HG03469 (cell line): ENCODE measurements at regions not wholly inside any gene's neighbourhood (a gene's known extent, or its start where the extent isn't known, plus 50 kb on each side); places are given as distances from the start of the nearest gene placed in this dataset.
"Not testable (repeated sequence)": the region's sequence is repeated elsewhere in the genome, so short reads cannot be mapped to it uniquely, and the experiment has no call there.

ENCODE experiments used
- ATAC-seq: cut with Tn5 transposase; IDR thresholded peaks from one replicate; pipeline ENCODE4 v1.9.1; 2021; ENCODE audit warnings: mild to moderate bottlenecking, moderate library complexity, moderate number of reproducible peaks; ENCODE audit not compliant: unreplicated experiment

DNA sequence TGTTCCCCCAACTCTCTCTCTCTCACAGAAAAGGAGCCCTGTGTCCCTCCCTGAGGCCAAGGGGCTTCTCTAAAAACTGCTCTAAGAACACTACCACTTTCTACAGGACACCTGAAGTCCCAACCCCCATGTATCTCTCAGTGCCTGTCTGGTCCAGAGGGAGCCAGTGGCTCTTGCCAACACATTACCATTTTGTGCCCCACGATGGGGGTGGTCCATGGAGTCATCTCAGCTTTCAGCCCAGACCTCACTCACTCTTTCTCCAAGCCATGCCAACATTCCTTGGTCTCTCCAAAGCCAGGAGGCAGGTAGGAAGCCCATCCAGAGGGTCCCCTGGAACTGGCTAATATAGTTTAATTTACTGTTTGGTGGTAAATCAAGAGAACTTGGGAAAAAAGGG lies 962.1 kb upstream of the DEFB115 start:
- ATAC-seq = not testable (repeated sequence)

DNA sequence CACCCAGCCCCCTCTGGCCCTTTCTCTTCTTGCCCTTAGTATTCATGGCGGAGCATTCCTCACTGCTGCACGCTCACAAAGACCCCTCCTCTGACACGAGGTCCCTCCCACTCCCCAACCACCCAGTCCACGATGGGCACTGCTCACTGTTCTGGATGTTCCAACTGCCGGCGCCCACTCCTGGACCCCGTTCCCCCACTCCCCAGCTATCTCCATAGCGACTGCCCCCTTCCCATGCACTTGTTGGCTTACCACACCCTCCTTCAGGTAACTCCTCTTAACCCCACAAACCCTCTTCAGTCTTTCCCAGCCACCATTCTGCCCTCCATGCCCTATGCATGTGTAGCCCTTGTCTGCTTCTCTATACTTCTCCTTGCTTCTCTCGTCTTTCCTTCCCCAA lies 961.5 kb upstream of the DEFB115 start:
- not testable (repeated sequence) for ATAC-seq

DNA sequence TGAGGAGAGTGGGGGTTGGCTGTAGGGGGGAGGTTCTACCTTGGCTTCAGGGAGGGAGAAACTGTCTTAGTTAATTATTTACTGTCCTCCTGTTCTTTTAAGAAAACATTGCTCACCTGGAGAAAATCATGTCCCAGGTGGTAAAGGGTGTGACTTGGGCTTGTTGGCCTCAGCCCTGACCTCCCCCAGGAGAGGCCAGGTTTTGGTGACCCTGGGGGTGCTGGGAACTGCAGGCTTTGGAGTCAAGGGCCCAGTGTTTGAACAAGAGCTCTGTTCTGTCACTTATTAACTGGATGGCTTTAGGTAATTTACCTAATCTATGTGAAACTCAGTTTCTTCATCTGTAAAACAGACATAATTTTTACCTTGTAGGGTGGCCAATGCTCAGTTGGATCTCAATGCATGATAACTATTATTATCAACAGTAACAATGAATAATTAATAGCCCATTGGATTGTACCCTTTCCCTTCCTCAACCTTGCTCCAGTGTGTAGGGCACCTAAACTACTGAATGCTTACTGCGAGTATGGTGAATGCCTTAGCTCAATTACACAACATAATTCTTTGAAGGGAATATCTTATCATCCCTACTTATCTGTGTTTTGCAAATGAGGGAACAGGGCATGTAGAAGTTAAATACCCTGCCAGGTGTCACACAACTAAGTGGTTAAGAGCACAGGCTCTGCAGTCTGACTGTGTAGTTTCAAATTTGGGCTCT lies 959.4 kb upstream of the DEFB115 start:
- not testable (repeated sequence) for ATAC-seq

DNA sequence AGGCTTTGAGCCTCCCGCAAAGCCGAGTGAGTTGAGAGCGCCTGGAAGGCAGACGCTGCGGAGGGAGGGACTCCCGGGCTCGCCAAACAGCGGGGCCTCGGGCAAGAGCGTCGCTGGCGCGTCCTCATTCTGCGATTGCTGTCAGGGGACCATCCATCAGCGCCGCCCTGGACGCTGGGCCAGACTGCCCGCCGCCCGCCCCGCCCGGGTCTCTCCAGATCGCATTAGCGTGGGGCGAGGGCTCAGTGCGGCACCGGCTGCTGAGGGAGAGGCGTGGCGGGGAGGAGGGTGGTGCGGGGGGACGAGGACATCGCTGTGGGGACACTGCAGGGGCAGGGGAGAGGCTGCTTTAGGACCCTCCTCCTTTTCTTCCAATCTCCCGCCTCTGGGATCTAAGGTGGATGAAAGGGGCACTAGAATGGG lies 957.2 kb upstream of the DEFB115 start:
- not testable (repeated sequence) for ATAC-seq

DNA sequence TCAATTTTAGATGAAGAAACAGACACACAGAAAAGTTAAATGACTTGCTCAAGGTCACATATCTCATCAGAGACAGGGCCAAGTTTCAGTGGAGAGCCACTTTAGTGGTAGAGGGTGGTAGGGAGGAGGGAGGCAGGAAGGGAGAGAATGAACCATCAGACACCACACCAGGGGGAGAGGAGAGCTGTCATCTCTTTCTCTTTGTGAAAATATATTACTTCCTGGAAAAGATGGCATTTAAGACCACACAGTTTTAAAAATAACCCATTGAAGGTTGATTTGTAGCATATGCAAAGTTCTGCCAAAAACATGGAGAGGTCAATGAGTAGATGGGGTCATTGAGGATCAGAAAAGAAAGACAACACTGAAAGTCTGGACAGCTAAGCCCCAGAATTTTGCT lies 954.7 kb upstream of the DEFB115 start:
- not testable (repeated sequence) for ATAC-seq

DNA sequence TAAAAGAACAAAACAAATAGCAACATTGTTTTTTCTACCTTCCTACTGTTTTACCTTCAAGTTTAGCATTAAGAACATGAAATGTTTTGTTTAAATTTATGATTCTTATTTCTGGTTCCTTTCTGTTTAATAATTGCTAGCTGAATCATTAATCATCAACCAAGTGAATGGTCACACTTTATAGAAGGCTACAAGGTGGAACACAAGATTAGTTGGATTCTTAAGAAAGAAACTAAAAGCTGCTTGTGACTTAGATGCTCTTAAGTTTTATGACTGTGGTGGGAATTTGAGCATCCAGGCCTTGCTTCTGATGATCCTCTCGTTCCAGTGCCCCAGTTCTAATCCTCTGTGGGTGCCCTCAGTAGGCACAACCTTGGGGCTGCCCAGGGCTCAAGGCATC lies 947.5 kb upstream of the DEFB115 start:
- not testable (repeated sequence) for ATAC-seq

DNA sequence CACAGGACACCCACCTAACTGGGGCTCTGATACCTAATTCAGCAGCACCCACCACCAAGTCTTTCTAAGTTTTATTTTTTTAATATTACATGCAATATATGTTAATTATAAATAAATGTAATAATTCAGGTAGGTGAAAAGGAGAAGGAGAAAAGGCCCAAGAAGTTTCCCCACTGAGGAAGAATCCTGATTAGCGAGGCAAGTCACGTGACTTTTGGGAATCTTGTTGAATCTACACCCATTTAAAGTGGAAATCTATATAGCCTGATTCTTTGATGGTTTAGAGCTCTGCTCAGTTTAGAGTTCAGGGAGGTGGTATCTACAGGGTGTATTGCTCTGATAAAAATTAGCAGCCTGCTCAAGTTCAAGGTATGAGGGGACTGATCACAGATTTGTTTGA lies 947.1 kb upstream of the DEFB115 start:
- not testable (repeated sequence) for ATAC-seq

DNA sequence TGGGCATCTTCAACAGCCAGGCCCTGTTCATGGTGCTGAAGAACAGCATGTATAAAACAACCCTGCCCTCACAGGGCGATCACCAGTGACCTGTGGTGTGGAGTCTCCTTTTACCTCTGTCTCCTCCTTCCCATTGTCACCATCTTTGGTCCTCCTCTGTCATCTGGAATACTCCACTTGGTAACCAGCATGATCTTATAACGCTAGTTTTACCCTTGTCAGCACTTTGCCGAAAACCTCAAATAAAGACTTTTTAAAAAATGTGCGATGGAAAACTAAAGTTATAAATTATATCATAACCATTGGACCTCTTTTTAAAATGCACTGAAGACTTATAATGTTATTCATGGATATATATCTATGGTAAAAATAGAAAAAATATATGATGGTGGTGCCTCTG lies 945.2 kb upstream of the DEFB115 start:
- ATAC-seq = not testable (repeated sequence)

DNA sequence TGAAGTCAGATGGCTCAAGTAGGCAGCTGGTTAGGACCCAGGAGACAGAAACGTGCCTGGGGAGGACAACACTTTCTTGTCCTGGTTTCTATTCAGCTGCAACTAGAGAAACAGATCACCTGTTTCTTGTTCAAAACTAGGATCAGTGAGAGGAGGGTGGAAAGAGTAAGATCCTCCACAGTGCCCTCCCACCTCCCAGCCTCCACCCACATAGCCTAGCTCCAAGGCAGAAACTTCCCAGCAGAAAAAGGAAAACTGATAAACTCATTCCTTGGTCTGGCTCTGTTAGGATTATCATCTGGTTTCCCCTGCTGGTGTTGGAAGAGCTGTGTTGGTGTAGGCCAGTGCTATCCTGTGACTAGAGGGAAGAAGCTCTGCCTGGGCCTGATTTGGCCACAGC lies 943.8 kb upstream of the DEFB115 start:
- not testable (repeated sequence) for ATAC-seq

DNA sequence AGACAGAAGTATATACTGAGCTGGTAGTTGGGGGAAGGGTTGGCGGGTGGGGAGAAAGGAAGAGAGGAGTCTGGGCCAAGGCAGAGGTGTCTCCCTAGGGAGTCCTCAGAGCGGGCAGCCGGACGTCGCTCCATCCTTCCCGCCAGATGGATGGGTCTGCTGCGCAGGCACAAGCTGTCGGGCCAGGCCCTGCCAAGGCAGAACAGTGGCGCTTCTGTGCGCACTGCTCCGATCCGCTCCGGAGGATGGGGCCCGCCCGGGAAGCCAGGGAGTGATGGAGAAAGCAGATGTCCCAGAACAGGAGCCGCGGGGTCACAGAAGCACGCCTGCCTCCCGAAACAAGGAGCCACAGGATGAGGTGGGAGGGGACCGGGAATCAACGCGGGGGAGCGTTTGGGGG lies 941.4 kb upstream of the DEFB115 start:
- ATAC-seq = not testable (repeated sequence)

DNA sequence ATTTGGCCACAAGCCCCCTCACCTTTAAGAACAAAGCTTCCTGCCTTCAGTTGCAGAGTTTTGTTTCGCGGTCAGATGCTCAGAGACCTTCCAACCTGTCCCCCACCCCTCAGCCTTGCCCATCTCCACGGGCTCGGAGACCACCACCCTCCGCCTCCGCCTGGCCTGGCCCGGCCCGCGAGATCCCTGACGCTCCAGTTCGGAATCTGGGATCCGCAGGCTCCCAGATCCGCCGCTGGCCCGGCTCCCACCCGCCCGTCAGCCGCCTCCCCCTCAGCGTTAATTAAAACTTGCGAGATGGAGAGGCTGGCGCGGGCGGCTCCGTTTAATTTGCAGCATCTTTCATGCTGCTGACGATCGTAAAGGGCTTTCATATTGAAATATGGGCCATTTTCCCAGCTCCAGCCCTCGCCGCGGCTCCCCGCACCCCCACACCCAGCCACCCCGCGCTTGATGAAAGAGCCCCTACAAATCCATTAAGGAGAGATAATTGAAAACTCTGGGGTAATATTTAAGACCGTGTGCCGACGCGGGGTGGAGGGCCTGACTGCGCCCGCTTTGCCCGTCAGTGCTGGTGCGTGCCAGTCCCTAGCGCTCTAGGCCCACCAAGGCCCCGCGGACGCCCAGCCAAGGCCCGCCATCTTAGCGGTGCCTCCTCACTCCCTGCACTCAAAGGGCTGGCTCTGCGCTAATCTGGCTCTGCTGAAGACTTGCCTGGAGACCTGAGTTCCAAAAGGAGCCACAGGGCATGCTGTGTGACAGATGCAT lies 940.7 kb upstream of the DEFB115 start:
- ATAC-seq = not testable (repeated sequence)

DNA sequence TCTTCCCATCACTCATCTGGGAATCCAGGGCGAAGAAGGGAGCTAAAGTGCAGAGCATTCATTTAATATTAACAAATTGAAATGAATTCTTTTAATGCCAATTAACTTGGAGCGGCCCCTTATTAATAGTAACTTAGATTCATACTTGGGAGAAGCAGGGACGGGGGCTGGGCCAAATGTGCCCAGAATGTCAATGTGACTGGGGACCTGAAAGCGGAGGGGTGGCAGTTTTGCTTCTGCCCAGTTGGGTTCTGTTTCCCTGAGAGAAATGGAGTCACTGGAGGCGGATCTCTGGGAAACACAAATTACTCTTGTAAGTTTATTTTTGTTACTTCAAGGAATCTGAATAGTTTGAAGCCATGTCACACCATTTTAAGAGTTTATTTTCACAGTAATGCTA lies 923.7 kb upstream of the DEFB115 start:
- not testable (repeated sequence) for ATAC-seq

DNA sequence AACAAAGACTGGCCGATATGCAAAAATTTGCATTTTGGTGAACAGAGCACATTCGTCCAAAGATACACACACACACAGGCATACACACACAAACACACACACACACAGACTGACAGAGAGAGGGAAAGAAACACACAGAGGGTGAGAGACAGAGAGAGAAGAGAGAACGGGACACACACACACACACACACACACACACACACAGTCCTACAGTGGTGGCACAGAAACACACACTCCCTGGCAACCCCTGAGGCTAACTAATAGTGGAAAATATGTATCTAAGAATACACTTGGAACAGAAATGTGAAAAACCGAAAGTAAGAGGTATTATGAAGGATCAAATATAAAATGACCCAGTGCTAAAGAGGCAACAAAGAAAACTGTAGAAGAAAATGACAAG lies 919.9 kb upstream of the DEFB115 start:
- ATAC-seq = not testable (repeated sequence)

DNA sequence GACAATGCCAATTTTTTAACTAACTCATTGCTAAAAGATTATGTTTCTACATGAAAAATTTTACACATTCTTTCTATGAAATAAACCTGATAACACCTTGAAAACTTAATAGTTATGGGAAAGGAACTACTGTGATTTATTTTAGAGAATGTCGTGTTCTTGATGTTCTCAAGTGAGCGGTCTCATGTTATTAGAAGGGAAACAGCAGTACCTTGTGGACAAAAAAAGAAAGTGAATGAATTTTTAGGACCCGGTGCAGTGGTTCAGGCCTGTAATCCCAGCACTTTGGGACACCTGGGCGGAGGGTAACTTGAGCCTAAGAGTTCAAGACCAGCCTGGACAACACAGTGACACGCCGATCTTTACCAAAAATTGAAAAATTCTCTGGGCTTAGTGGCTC lies 908.5 kb upstream of the DEFB115 start:
- not testable (repeated sequence) for ATAC-seq

DNA sequence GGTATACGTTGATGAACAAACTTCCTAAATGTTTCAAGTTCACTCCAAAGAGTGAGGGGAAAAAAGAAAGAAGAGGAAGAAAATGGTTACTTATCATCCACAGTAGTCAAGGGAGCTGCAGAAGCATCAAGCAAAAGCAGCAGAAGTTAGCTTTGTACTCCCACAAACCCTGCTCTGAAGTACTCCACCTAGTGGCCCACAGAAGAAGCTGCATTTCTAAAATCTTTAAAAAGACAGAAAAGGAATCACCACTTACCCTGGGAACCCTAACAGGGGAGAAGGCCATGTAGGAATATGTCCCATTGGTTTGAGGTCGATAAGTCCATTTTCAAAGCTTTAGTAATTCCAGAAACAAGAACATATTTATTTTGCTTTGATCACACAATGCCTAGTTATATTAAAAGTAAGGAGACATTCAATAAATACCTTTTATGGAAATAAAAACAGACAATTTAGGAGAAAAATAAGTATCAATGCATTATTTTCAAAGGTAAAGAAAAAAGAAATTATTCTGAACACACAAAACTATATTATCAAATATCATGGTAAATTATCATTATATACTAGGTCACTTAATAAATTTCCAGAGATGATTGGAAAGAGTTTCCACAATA lies 900.5 kb upstream of the DEFB115 start:
- ATAC-seq = not testable (repeated sequence)

DNA sequence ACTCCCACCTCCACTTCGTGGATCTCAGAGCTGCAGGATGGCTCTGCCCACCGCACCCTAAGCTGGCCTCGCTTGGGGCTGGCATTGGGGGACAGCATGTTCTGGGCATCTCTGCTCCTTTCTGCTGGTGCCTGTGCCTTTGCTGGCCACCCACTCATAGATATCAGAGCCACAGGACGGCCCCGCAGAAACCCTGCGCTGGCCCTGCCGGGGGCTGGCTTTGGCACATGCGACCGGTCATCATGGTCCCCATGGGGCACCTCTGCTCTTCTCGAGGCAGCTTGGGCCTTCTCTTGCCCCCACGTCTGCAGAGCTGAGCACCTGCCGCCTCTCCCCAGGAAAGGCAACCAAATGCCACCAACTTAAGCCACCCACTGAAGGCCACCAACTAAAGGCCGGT lies 895.7 kb upstream of the DEFB115 start:
- not testable (repeated sequence) for ATAC-seq

DNA sequence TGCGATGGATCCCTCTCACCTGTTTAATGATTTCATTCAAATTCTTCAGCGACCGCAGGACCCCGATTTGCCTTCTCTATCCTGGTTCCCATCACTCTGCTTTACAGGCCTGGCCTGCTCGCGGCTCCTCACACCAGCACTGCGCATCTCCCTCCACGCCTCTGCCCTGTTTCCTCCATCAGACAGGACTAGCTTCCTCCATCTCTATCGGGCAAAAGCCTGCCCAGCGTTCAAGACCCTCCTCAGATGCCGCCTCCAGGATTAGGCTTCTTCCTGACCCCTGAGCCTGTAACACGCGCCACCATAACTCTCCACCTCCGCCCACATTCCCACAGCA lies 881.1 kb upstream of the DEFB115 start:
- ATAC-seq = not testable (repeated sequence)

DNA sequence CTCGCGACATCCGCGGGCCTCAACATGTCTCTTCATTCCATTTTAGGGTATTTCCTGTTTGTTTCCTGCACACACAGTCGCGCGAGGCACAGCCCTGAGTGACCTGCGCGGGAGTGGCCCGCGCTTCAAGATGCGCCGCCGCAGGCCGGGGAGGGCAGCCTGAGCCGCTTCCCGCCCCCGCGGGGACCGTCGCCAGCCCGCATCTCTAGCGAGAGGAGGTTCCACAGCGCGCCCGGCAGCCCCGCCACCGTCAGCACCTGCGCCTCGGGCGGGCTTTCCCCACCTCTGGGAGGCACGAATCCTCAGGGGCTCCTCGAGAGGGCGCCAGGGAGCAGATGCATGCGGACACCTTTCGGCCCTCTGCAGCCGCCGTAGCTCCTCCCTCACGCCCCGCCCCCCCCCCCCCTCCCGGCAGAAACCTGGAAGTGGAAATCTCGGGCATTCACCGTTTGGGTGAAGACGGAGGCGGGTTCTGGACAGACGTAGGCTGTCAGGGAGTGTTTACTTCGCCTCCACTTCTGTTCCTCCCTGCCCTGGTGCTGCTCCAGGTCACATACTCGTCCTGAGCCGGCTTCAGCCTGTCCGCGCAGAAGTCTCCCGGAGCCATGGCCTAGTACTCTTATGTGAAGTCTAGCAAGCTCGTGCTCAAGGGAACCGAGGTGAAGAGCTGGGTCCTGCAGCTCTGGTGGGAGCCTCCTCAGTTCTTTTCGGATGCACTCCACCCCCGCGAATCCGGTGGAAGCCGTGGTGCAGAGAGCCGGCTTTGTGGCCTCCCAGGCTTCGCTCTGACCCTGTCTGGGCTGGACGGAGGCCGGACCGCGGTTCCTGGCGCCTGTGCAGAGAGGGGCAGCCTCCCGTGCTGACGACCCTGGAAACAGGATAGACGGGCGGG lies 880.5 kb upstream of the DEFB115 start:
- ATAC-seq = peak; percentile 86

DNA sequence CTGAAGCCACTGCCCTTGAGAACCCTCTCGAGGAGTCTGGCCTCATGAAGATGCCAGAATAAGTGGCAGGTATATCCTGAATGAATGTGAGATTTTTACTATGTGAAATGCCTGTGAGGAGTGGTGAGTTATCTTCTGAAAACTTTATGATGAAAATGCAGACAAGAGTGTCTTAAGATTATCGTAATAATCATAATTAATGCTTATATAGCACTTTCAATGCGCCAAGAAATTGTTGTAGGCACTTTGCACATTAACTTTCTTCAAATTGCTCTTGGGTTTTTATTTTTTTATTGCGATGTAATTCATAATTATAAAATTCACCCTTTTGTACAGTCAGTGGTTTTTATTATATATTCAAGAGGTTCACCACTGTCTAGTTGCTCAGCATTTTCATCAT lies 879.1 kb upstream of the DEFB115 start:
- not testable (repeated sequence) for ATAC-seq

DNA sequence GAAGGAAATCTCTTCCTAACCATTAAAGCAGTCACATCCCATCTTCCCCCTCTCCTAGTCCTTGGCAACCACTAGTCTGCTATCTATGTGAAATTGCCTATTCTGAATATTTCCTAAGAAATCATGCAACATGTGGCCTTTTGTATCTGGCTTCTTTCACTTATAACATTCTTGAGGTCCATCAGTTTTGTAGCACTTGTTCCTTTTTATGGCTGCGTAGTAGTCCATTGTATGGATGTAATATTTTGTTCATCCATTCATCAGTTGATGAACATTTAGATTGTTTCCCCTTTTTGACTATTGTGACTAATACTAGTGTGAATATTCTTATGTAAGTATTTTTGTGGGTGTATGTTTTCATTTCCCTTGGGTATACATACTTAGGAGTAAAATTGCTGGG lies 878.7 kb upstream of the DEFB115 start:
- ATAC-seq = not testable (repeated sequence)

DNA sequence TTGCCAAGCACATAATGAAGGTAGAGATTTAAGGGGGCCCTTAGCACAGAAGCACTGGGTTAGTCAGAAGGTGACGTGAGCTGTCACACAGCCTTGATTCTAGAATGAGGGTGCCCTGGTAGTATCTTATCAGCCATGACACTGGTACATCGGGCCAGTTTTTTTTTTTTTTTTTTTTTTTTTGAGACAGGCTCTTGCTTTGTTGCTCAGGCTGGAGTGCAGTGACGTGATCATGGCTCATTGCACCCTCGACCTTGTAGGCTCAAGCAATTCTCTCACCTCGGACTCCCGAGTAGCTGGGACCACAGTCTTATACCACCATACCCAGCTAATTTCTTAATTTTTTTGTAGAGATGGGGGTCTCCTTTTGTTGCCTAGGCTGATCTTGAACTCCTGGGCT lies 872.6 kb upstream of the DEFB115 start:
- not testable (repeated sequence) for ATAC-seq
